Brain pericyte (primary cell): ENCODE measurements at regions not wholly inside any gene's neighbourhood (a gene's known extent, or its start where the extent isn't known, plus 50 kb on each side); places are given as distances from the start of the nearest gene placed in this dataset.

Source experiments
- DNase-seq: peaks from one replicate; pipeline ENCODE4 v3.0.0-alpha.2; 2012; ENCODE audit warnings: low read depth, low spot score

- no peak for DNase-seq
Measured at GRCh38 chr4:55175779-55176231, 50.4 kb upstream of the KDR start.

GRCh38 chr4:55176497-55176896 is 51.1 kb upstream of the KDR start:
- no peak for DNase-seq

- no peak for DNase-seq
Measured at GRCh38 chr4:55177461-55177860, 52.1 kb upstream of the KDR start.

DNA sequence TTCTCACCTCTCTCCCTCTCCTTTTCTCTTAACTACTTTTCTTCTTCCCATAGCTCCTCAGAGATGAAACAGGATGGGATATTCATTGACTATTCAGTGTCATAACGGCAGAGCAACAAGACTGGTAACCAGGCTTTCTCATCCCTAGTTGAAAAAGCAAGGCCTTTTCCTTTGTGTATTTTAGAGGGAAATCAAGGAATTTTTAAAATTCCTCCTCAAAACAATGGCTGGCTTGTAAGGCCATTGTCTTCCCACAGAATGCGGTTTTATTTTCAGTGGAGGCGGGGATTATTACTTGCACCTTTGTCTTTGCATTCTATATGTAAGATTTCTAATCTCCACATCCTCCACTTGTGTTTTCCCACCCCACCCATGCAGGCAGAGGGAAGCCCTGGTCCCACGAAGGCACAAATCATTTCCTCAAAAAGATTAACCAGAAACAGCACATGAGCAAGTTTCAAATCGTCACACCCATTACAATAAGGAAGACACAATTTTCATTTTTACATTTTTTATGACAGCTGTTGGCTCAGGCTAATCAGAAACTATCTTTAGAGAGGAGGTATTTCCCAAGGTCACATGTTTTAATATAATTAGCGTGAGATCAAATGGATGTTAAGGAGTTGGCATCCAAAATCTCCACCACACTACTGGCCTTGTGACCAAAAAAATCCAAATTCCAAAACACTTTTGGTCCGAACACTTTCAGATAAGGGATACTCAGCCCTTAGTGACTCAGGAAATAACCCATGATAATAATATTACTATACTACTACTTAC is 53.0 kb upstream of the KDR start:
- DNase-seq, result no peak

GRCh38 chr4:55181010-55182005 is 55.9 kb upstream of the KDR start:
- DNase-seq, result no peak

DNA sequence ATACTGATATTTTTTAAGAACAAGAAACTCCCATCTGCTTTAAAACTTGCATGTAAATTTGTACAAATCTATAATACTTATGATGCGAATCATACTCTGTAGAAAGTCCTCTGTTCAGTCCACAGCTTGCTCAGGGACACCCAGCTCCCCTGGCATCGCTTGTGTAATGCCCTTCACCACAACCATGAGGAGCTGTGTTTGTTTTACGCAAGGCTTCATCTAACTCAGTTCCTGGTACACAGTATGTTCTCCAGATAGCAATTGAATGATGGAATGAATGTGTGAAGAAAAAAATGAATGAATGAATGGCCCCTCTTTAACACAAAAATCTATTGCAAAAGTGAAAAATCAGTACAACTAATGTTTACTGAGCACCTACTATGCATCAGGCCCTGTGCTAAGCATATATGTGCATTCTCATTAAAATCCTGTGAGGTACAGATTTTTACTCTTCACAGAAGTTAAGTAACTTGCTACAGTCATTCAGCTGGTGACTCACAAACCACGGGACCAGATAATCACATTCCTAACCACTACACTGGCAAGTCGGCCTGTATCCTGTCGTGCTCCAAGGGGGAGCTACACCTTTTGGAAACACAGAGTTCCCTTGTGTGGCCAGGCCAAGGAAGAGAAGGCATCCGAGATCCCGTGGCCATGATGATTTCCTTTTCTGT is 58.7 kb upstream of the KDR start:
- DNase-seq, result peak; percentile 46

GRCh38 chr4:55184600-55185523 is 59.5 kb upstream of the KDR start:
- peak; percentile 70 for DNase-seq

- DNase-seq, result no peak
Measured at GRCh38 chr4:55186123-55186522, 60.7 kb upstream of the KDR start.

DNA sequence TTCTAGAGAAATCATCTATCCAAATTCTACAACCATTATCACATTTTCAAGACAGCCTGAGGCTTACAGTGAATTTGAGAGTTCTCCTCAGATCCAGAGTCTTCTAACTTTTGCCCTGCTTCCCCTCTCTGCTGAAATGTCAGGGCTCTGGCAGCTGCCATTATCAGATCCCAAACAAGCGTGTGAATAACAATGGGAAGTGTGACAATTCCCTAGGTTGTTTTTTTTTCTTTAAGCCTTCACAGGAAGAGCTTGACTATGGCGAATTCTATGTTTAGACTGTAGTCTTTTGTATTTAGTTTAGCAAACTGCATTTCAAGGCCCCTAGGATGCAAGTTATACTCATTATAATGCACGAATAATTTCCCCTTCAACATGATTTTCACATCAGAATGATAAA is 61.3 kb upstream of the KDR start:
- DNase-seq, result no peak

GRCh38 chr4:55214172-55214571 is 88.8 kb upstream of the KDR start:
- no peak for DNase-seq

- no peak for DNase-seq
Measured at GRCh38 chr4:55215087-55215486, 89.7 kb upstream of the KDR start.

GRCh38 chr4:55216863-55217635 is 91.7 kb upstream of the KDR start:
- no peak for DNase-seq

GRCh38 chr4:55218041-55218440 is 92.6 kb upstream of the KDR start:
- no peak for DNase-seq

DNA sequence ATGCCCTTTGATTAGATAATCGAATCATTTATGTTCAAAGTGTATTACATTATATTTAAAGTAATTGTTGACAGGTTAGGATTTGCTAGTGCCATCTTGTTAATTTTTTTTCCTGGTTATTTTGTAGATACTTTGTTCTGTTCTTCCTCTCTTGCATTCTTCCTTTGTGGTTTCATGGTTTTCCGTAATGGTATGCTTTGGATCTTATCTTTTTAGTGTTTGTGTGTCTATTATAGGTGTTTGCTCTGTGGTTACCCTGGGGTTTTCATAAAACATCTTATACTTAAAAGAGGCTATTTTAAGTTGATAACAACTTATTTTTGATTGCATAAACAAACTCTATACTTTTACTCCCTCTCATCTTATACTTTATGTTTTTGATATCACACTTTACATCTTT is 108.2 kb upstream of the SRD5A3 start:
- DNase-seq, result no peak

DNA sequence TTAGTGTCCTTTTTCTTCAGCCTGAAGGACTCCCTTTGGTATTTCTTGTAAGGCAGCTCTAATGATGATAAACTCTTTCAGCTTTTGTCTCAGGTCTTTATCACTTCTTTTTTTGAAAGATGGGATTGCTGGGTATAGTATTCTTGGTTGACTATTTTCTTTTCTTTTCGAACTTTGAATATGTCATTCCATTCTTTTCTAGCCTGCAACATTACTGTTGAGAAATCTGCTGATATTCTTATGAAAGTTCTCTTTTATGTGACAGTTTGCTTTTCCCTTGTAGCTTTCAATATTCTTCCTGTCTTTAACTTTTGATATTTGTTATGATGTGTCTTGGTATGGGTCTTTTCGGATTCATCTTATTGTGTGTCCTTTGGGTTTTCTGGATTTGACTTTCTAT is 107.6 kb upstream of the SRD5A3 start:
- no peak for DNase-seq

DNA sequence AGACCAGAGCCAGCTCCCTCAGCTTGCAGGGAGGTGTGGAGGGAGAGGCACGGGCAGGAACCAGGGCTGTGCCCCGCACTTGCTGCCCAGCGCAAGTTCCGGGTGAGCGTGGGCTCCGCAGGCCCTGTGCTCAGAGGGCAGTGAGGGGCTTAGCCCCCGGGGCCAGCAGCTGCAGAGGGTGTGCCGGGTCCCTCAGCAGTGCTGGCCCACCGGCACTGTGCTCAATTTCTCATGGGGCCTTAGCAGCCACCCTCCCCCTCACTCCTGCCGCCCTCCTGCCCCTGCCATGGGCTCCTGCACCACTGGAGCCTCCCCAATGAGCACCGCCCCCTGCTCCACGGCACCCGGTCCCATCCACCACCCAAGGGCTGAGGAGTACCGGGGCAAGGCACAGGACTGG is 104.6 kb upstream of the SRD5A3 start:
- no peak for DNase-seq

GRCh38 chr4:55242506-55242905 is 103.5 kb upstream of the SRD5A3 start:
- no peak for DNase-seq

- DNase-seq, result no peak
Measured at GRCh38 chr4:55247521-55247920, 98.5 kb upstream of the SRD5A3 start.

DNA sequence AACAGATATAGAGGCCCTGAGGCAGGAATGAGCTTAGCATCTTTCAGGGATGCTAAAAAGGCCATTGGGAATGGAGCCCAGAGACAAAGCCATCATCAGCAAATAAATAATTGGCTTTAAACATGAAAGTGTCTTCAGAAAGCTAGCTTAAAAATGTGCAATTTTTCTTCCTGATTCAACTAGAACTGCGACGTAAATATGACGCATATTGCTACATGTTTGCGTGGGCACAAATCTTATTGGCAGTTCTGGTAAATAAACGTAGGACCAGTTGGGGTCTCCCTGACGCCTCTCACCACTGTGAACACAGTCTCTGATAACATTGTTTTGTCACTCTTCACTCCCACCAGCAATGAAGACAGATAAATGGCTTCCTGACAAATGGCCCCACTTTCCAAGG is 97.3 kb upstream of the SRD5A3 start:
- no peak for DNase-seq

- no peak for DNase-seq
Measured at GRCh38 chr4:55249476-55249875, 96.6 kb upstream of the SRD5A3 start.
